ENCODE measurements at regions not wholly inside any gene's neighbourhood (a gene's known extent, or its start where the extent isn't known, plus 50 kb on each side); places are given as distances from the start of the nearest gene placed in this dataset.

DNA sequence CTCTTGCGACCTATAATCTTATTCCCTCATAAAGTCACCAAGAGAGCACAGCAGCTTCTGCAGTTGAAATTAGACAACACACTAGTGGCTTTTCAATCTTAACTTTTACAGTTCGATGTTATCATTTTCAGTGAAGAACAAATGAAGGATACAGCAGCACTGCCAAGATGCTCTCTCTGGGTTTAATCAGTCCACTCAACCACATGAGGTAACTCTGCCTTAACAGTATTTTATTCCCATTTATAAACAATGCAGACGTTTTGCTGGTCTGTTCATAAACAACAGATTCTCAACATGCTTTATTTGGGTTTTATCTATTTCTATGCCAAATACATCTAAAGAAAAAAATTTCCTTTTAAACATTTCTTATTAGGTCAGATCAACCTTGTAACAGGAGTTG lies 646.0 kb upstream of the FAM241A start:
- Histone ChIP-seq H3K27ac (ENCODE audit: low read length) (no peak overlapping the region), H3K4me2 (ENCODE audit: low read depth, low read length, poor library complexity, severe bottlenecking) (no peak overlapping the region), H3K9me3 (ENCODE audit: low read length) (no peaks in the 10 kb centered on the region), H3K79me2 (ENCODE audit: low read length) (no peaks in the 10 kb centered on the region), H3K4me1 (ENCODE audit: low read length) (no peaks in the 10 kb centered on the region), H3K9ac (ENCODE audit: low read length) (no peak overlapping the region), H3K36me3 (ENCODE audit: insufficient read depth, low read length) (no peaks in the 10 kb centered on the region), H3K9me2 (replicated peaks; ENCODE audit: insufficient read depth, low read length) (no peaks in the 10 kb centered on the region), H3K4me3 (ENCODE audit: low read length) (no peak overlapping the region), H2AFZ (ENCODE audit: low read length) (no peak overlapping the region), H4K20me1 (ENCODE audit: insufficient read depth, low read depth, low read length) (no peaks in the 10 kb centered on the region), H3K27me3 (ENCODE audit: low read length) (no peaks in the 10 kb centered on the region)
- no peak for DNase-seq

DNA sequence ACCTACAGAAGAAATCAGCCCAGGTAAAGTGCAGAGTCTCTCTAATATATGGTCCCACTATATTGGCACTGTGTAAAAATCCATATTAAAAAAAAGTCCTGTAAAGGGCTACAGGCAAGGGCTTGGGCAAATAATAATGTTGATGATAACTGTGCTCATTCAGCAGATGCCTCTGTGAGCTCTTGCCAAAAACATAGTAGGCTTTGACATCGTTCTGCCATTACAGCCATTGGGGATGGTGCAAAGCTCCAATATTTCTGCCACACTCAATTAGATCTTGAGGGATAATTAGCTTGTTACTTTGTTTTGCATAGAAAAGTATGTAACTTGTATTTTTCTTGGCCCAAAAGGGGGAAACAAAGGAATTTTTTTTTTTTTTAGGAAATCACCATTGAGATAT lies 645.5 kb upstream of the FAM241A start:
- no peak for DNase-seq
- H2AFZ ChIP-seq (ENCODE audit: low read length) = no peak overlapping the region
- H3K4me2 ChIP-seq (ENCODE audit: low read depth, low read length, poor library complexity, severe bottlenecking) = no peak overlapping the region
- no peaks in the 10 kb centered on the region for H3K27me3 ChIP-seq (ENCODE audit: low read length)
- H3K36me3 ChIP-seq (ENCODE audit: insufficient read depth, low read length) = no peaks in the 10 kb centered on the region
- H3K9ac ChIP-seq (ENCODE audit: low read length) = no peak overlapping the region
- no peaks in the 10 kb centered on the region for H3K4me1 ChIP-seq (ENCODE audit: low read length)
- H3K9me3 ChIP-seq (ENCODE audit: low read length) = no peaks in the 10 kb centered on the region
- H4K20me1 ChIP-seq (ENCODE audit: insufficient read depth, low read depth, low read length) = no peaks in the 10 kb centered on the region
- no peak overlapping the region for H3K4me3 ChIP-seq (ENCODE audit: low read length)
- no peaks in the 10 kb centered on the region for H3K9me2 ChIP-seq (replicated peaks; ENCODE audit: insufficient read depth, low read length)
- H3K27ac ChIP-seq (ENCODE audit: low read length) = no peak overlapping the region
- no peaks in the 10 kb centered on the region for H3K79me2 ChIP-seq (ENCODE audit: low read length)

DNA sequence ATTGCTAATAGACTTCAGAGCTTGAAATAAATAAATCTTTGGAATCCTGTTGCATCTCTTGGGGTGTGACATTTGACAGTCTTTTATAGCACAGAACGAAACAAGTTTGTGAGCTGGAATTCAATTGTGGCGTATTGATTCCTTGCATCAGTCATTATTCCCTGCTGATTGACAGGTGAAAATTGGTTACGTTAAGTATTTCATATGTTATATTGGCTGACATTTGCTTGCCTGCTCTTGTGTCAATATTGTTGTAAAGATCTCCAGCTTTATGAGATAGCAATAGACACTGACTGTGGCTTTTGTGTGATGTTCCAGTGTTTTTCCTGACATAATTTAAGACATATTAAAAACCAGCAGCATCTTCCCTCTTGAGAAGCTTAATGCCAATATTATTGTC lies 644.4 kb upstream of the FAM241A start:
- Histone ChIP-seq H3K4me3 (ENCODE audit: low read length) (no peak overlapping the region), H4K20me1 (ENCODE audit: insufficient read depth, low read depth, low read length) (no peaks in the 10 kb centered on the region), H3K9ac (ENCODE audit: low read length) (no peak overlapping the region), H3K9me2 (replicated peaks; ENCODE audit: insufficient read depth, low read length) (no peaks in the 10 kb centered on the region), H3K27ac (ENCODE audit: low read length) (no peak overlapping the region), H3K79me2 (ENCODE audit: low read length) (no peaks in the 10 kb centered on the region), H3K4me2 (ENCODE audit: low read depth, low read length, poor library complexity, severe bottlenecking) (no peak overlapping the region), H3K27me3 (ENCODE audit: low read length) (no peaks in the 10 kb centered on the region), H3K9me3 (ENCODE audit: low read length) (no peaks in the 10 kb centered on the region), H3K4me1 (ENCODE audit: low read length) (no peaks in the 10 kb centered on the region), H3K36me3 (ENCODE audit: insufficient read depth, low read length) (no peaks in the 10 kb centered on the region), H2AFZ (ENCODE audit: low read length) (no peak overlapping the region)
- no peak for DNase-seq

DNA sequence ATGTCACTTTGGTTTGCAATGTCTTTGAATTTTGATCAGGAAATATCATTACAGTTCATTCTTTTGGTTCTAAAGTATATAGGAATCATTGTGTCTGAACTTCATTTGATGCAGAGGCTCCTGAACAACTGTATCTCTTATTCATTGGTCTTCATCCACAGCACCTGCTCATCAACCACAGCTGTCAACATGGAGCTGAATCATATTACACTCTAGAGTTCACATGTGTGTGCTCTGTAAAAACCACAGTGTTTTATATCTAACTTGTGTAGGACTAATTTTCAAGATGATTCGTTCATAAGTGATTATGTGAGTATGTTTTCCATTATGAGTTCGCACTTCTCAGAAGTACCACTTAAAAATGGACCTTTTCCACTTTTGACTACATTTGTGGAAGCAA lies 643.3 kb upstream of the FAM241A start:
- no peaks in the 10 kb centered on the region for H3K4me1 ChIP-seq (ENCODE audit: low read length)
- no peaks in the 10 kb centered on the region for H3K9me3 ChIP-seq (ENCODE audit: low read length)
- no peaks in the 10 kb centered on the region for H3K9me2 ChIP-seq (replicated peaks; ENCODE audit: insufficient read depth, low read length)
- DNase-seq = no peak
- no peaks in the 10 kb centered on the region for H3K27me3 ChIP-seq (ENCODE audit: low read length)
- H3K36me3 ChIP-seq (ENCODE audit: insufficient read depth, low read length) = no peaks in the 10 kb centered on the region
- no peak overlapping the region for H3K27ac ChIP-seq (ENCODE audit: low read length)
- no peak overlapping the region for H2AFZ ChIP-seq (ENCODE audit: low read length)
- no peak overlapping the region for H3K9ac ChIP-seq (ENCODE audit: low read length)
- H3K4me2 ChIP-seq (ENCODE audit: low read depth, low read length, poor library complexity, severe bottlenecking) = no peak overlapping the region
- no peaks in the 10 kb centered on the region for H4K20me1 ChIP-seq (ENCODE audit: insufficient read depth, low read depth, low read length)
- H3K4me3 ChIP-seq (ENCODE audit: low read length) = no peak overlapping the region
- no peaks in the 10 kb centered on the region for H3K79me2 ChIP-seq (ENCODE audit: low read length)

DNA sequence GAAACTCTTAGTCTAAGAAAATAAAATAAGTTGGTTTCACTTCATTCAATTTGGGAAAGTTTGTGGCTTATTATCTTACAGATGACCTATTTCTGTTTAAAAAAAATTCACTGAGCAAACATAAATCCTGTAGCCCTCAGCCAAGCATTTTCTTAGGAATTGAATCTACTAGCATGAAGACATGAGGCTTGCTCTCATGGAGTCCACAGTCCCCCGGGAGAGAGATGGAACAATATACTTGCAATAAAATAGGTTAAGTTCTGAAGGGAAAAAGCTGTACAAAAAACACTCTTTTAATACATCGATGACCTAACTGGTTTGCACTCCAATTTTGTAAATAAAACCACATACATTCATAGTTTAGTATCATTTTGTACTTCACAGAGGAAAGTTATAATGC lies 642.6 kb upstream of the FAM241A start:
- no peak for DNase-seq
- Histone ChIP-seq H3K27ac (ENCODE audit: low read length) (no peak overlapping the region), H3K36me3 (ENCODE audit: insufficient read depth, low read length) (no peaks in the 10 kb centered on the region)

DNA sequence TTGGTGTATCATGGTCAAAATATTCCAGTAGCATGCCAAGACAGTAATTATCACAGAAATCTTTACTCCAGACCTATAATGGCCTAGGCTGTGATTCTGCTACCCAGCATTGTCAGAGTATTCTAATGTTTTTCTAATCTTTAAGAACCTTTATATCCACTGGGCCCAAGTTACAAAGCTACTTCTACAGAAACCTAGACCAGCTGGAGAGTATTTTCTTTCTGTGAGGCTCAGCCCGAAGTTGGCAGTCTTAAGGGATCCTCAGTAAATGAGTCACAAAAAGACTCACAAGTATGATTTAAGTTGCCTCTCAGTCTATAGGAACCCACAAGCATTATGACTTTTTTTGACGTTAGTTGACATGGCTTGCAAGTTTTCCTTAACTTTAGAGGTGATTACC lies 638.5 kb upstream of the FAM241A start:
- H3K9me2 ChIP-seq (replicated peaks; ENCODE audit: insufficient read depth, low read length) = no peaks in the 10 kb centered on the region
- no peaks in the 10 kb centered on the region for H3K36me3 ChIP-seq (ENCODE audit: insufficient read depth, low read length)
- no peaks in the 10 kb centered on the region for H3K9me3 ChIP-seq (ENCODE audit: low read length)
- no peaks in the 10 kb centered on the region for H3K27me3 ChIP-seq (ENCODE audit: low read length)
- H3K27ac ChIP-seq (ENCODE audit: low read length) = no peak overlapping the region
- H4K20me1 ChIP-seq (ENCODE audit: insufficient read depth, low read depth, low read length) = no peaks in the 10 kb centered on the region
- no peak for DNase-seq
- H2AFZ ChIP-seq (ENCODE audit: low read length) = no peak overlapping the region
- no peak overlapping the region for H3K4me3 ChIP-seq (ENCODE audit: low read length)
- H3K9ac ChIP-seq (ENCODE audit: low read length) = no peak overlapping the region
- H3K4me2 ChIP-seq (ENCODE audit: low read depth, low read length, poor library complexity, severe bottlenecking) = no peak overlapping the region
- H3K4me1 ChIP-seq (ENCODE audit: low read length) = no peaks in the 10 kb centered on the region
- no peaks in the 10 kb centered on the region for H3K79me2 ChIP-seq (ENCODE audit: low read length)

More for the DNA sequence above, 642.6 kb upstream of the FAM241A start:
- no peak overlapping the region for H3K4me3 ChIP-seq (ENCODE audit: low read length)
- H3K4me1 ChIP-seq (ENCODE audit: low read length) = no peaks in the 10 kb centered on the region
- H3K79me2 ChIP-seq (ENCODE audit: low read length) = no peaks in the 10 kb centered on the region
- H3K9me2 ChIP-seq (replicated peaks; ENCODE audit: insufficient read depth, low read length) = no peaks in the 10 kb centered on the region
- H2AFZ ChIP-seq (ENCODE audit: low read length) = no peak overlapping the region
- H4K20me1 ChIP-seq (ENCODE audit: insufficient read depth, low read depth, low read length) = no peaks in the 10 kb centered on the region
- no peaks in the 10 kb centered on the region for H3K27me3 ChIP-seq (ENCODE audit: low read length)
- H3K9ac ChIP-seq (ENCODE audit: low read length) = no peak overlapping the region
- no peak overlapping the region for H3K4me2 ChIP-seq (ENCODE audit: low read depth, low read length, poor library complexity, severe bottlenecking)
- no peaks in the 10 kb centered on the region for H3K9me3 ChIP-seq (ENCODE audit: low read length)

DNA sequence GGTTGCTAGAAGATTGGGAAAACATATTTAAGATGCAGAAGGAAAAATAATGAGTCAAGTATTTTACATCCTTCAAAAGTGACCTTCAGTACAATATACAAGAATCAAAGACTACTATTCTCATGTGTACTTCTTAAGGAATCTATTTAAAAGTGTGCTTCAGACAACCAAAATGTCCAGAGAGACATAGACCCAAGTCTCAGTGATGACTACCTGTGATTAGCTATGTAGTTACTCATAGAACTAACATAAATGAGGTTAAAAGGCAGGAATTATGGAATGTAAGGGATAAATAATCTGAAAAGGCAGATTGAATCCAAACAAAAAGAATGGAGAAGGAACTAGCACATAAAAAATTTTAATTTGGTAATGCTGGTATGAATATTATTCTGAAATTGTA lies 634.7 kb upstream of the FAM241A start:
- H3K27ac ChIP-seq (ENCODE audit: low read length) = no peak overlapping the region
- H3K4me2 ChIP-seq (ENCODE audit: low read depth, low read length, poor library complexity, severe bottlenecking) = no peak overlapping the region
- H3K36me3 ChIP-seq (ENCODE audit: insufficient read depth, low read length) = no peaks in the 10 kb centered on the region
- no peaks in the 10 kb centered on the region for H4K20me1 ChIP-seq (ENCODE audit: insufficient read depth, low read depth, low read length)
- no peaks in the 10 kb centered on the region for H3K79me2 ChIP-seq (ENCODE audit: low read length)
- no peaks in the 10 kb centered on the region for H3K9me3 ChIP-seq (ENCODE audit: low read length)
- no peaks in the 10 kb centered on the region for H3K4me1 ChIP-seq (ENCODE audit: low read length)
- no peak overlapping the region for H3K9ac ChIP-seq (ENCODE audit: low read length)
- H3K27me3 ChIP-seq (ENCODE audit: low read length) = no peaks in the 10 kb centered on the region
- H3K4me3 ChIP-seq (ENCODE audit: low read length) = no peak overlapping the region
- no peak overlapping the region for H2AFZ ChIP-seq (ENCODE audit: low read length)
- DNase-seq = no peak
- H3K9me2 ChIP-seq (replicated peaks; ENCODE audit: insufficient read depth, low read length) = no peaks in the 10 kb centered on the region

DNA sequence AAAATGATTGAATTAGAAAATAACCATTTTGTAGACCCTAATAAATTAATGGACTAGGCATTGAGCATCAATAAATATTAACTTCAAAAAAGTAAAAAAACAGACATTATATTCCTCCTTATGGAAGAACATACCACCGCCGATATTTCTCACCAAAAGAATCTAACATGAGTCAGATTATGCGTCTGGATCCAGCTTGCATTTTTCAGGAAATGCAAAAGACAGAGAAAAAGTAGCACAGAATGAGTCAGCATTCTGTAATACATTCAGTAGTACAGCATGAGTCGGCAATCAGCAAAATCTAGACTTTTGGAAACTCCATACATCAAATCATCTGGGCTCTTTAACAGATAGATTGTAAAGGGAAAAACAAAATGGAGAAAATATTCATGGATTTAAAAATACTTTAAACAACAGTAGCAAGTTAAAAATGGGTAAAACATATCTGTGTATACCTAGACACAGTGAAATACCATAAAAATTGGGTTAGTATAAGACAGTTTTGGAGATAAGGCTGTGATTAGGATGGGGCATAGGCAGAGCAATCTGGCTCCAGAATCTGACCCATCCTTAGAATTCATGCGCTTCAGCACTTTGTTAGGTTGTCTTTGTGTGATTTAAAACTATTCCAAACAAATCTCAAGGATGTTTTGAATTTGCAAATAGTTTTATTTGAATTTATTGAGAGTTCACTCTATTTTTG lies 633.0 kb upstream of the FAM241A start:
- H3K79me2 ChIP-seq (ENCODE audit: low read length) = no peaks in the 10 kb centered on the region
- H2AFZ ChIP-seq (ENCODE audit: low read length) = no peak overlapping the region
- H3K4me2 ChIP-seq (ENCODE audit: low read depth, low read length, poor library complexity, severe bottlenecking) = no peak overlapping the region
- no peak overlapping the region for H3K27ac ChIP-seq (ENCODE audit: low read length)
- no peaks in the 10 kb centered on the region for H3K36me3 ChIP-seq (ENCODE audit: insufficient read depth, low read length)
- no peak overlapping the region for H3K4me3 ChIP-seq (ENCODE audit: low read length)
- H3K4me1 ChIP-seq (ENCODE audit: low read length) = no peaks in the 10 kb centered on the region
- DNase-seq = no peak
- no peak overlapping the region for H3K9ac ChIP-seq (ENCODE audit: low read length)
- H3K9me3 ChIP-seq (ENCODE audit: low read length) = no peaks in the 10 kb centered on the region
- H3K9me2 ChIP-seq (replicated peaks; ENCODE audit: insufficient read depth, low read length) = no peaks in the 10 kb centered on the region
- no peaks in the 10 kb centered on the region for H3K27me3 ChIP-seq (ENCODE audit: low read length)
- H4K20me1 ChIP-seq (ENCODE audit: insufficient read depth, low read depth, low read length) = no peaks in the 10 kb centered on the region

DNA sequence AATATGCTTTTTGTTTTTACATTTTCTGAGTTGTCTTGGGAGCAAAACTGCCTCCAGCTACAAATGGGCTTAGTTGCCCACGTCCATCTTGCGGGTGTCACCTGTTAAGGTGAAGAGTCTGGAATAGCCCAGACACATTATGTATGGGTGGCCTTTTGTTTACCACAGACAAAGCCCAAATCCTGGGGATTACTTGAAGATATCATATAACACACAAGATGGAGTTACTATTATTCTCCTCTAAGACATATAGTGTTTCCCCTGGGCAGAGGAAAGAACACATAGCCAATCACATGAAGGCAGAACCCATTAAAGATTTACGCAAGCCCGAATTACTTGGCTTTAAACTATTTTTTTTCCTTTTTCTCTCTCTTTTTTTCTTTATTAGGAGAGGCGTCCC lies 625.6 kb upstream of the FAM241A start:
- Histone ChIP-seq H3K9me2 (replicated peaks; ENCODE audit: insufficient read depth, low read length) (no peaks in the 10 kb centered on the region; the same call in 1 of the 2 replicates), H3K79me2 (ENCODE audit: low read length) (no peaks in the 10 kb centered on the region), H2AFZ (ENCODE audit: low read length) (no peak overlapping the region)

More for the DNA sequence above, 625.6 kb upstream of the FAM241A start:
- H3K27ac ChIP-seq (ENCODE audit: low read length) = no peak overlapping the region
- H3K36me3 ChIP-seq (ENCODE audit: insufficient read depth, low read length) = no peaks in the 10 kb centered on the region
- H3K9ac ChIP-seq (ENCODE audit: low read length) = no peak overlapping the region
- no peak overlapping the region for H3K4me2 ChIP-seq (ENCODE audit: low read depth, low read length, poor library complexity, severe bottlenecking)
- no peaks in the 10 kb centered on the region for H3K27me3 ChIP-seq (ENCODE audit: low read length)
- H3K4me1 ChIP-seq (ENCODE audit: low read length) = no peaks in the 10 kb centered on the region
- DNase-seq = no peak
- no peaks in the 10 kb centered on the region for H4K20me1 ChIP-seq (ENCODE audit: insufficient read depth, low read depth, low read length)
- H3K9me3 ChIP-seq (ENCODE audit: low read length) = no peaks in the 10 kb centered on the region
- H3K4me3 ChIP-seq (ENCODE audit: low read length) = no peak overlapping the region

Measured in Karpas-422 (cell line).